Keratinocyte (primary cell): ENCODE measurements at regions not wholly inside any gene's neighbourhood (a gene's known extent, or its start where the extent isn't known, plus 50 kb on each side); places are given as distances from the start of the nearest gene placed in this dataset.

Experiments used
- EZH2 ChIP-seq: IDR thresholded peaks from one replicate; pipeline ENCODE4 v1.6.1; 2012; ENCODE audit warnings: inconsistent platforms, mild to moderate bottlenecking, low read length, moderate library complexity
- TF ChIP-seq, protein P1 (sequence below), 3 experiments: IDR thresholded peaks in 1 of 3; conservative IDR thresholded peaks in 1 of 3; optimal IDR thresholded peaks in 1 of 3; 2 replicates in 2 of 3; 3 replicates in 1 of 3; pipeline versions ENCODE3 to v1.5.1; 2011; ENCODE audit warnings: low read length in 3 of 3, mild to moderate bottlenecking in 3 of 3, moderate library complexity in 2 of 3, control low read depth in 1 of 3, inconsistent platforms in 1 of 3; ENCODE audit not compliant: insufficient read depth in 2 of 3; ENCODE audit errors: extremely low read depth in 1 of 3

- TF ChIP-seq, protein P1, sequence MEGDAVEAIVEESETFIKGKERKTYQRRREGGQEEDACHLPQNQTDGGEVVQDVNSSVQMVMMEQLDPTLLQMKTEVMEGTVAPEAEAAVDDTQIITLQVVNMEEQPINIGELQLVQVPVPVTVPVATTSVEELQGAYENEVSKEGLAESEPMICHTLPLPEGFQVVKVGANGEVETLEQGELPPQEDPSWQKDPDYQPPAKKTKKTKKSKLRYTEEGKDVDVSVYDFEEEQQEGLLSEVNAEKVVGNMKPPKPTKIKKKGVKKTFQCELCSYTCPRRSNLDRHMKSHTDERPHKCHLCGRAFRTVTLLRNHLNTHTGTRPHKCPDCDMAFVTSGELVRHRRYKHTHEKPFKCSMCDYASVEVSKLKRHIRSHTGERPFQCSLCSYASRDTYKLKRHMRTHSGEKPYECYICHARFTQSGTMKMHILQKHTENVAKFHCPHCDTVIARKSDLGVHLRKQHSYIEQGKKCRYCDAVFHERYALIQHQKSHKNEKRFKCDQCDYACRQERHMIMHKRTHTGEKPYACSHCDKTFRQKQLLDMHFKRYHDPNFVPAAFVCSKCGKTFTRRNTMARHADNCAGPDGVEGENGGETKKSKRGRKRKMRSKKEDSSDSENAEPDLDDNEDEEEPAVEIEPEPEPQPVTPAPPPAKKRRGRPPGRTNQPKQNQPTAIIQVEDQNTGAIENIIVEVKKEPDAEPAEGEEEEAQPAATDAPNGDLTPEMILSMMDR (optimal IDR thresholded peaks at IDR 0.05 in 1 of 3, IDR thresholded peaks at IDR 0.05 in 1 of 3, conservative IDR thresholded peaks at IDR 0.05 in 1 of 3; ENCODE audit: extremely low read depth in 1 of 3, insufficient read depth in 2 of 3, low read length in 3 of 3), result no peak
- no peak for TF ChIP-seq EZH2
Measured at GRCh38 chr4:127364397-127364796, 268.4 kb upstream of the INTU start.
